Activated CD4-positive, alpha-beta T cell treated with anti-CD3 and anti-CD28 coated beads for 24 hours (primary cell): ENCODE measurements at regions not wholly inside any gene's neighbourhood (a gene's known extent, or its start where the extent isn't known, plus 50 kb on each side); places are given as distances from the start of the nearest gene placed in this dataset.

Source experiments
- DNase-seq, 2 donors: peaks; one replicate each; pipeline ENCODE4 v3.0.0-alpha.2; 2020; ENCODE audit warnings: low read depth in 2 of 2

GRCh38 chr7:52061666-52062065 is 745.1 kb upstream of the COBL start:
- no peak for DNase-seq

- no peak for DNase-seq
Measured at GRCh38 chr7:52053525-52053924, 736.9 kb upstream of the COBL start.

GRCh38 chr7:52030722-52031121 is 714.1 kb upstream of the COBL start:
- DNase-seq: no peak

- DNase-seq: no peak
Measured at GRCh38 chr7:52026140-52026539, 709.5 kb upstream of the COBL start.

- no peak for DNase-seq
Measured at GRCh38 chr7:52021343-52021742, 704.7 kb upstream of the COBL start.

- no peak for DNase-seq
Measured at GRCh38 chr7:52018680-52019054, 702.1 kb upstream of the COBL start.

DNA sequence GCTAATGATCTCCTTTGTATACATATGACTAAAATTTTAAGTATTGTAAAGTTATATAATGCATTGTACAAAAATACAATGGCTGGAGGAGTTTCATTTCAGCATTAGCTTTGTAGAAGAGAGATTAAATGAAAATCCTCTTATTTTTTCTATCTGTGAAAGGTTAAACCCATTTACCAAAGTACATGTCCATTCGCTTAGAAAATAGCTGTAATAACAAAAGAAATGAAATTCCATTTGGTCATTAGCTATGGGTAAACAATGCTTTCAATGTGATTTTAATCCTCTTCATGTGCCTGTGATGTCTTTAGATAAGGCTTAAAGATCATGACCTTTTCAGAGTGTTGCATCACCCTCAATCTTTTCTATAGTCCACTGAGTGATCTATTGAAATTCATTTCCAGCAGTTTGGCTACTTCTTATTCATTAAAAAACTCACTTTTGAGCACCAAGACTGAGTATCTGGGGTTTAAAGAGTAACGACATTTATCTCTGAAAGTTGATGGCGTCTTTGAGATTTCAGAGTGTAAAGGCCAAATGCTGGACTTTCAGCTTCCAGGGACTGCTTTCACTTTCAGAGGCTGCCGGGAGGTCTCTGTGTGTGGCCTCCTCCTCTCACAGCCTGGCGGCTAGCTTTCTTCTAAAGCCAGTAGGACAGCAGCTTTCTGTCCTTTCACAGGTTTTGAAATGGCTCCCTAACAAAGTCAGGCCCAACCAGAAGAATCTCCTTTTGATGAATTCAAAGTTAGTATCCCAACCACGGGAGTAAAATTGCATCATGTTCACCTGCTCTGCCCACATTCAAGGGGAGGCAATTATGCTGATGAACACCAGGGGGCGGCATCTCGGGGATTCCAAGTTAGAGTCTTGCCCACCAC is 701.4 kb upstream of the COBL start:
- no peak for DNase-seq

- no peak for DNase-seq
Measured at GRCh38 chr7:52009181-52009580, 692.6 kb upstream of the COBL start.

DNA sequence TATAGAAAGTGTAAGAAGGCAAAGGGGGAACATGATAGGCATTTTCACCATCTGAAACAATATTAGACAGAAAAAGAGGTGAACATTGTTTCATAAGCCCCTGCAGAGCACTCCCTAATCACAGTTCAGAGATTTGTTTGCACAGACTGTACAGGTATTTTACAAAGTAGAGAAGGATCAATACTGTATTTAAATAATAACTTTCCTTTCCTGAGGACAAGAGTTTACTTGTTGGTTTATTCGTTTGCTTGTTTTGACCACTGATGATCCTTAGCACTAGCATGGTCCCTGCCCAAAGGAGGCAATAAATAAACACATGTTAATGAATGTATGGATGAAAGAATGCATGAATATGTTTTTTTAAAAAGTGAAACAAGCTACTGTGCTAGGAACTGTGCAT is 690.1 kb upstream of the COBL start:
- DNase-seq: no peak

DNA sequence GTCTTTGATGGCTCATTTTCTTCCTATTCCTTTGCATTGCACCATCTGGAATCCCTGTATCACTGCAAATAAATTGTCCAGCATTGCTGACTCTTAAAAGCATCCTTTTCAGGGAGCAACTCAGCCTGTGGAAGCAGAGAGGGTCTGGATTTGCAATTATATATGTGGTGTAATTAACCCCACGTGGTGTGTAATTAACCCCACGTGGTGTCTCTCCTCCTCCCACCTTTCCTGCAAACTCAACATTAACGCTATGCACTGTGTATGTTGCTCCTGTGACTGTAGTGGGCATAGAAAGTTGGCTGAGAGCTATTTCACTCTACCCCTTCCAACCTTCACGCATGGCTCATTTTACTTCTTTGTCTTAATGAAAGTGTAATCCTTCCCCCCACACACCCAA is 689.0 kb upstream of the COBL start:
- no peak for DNase-seq

DNA sequence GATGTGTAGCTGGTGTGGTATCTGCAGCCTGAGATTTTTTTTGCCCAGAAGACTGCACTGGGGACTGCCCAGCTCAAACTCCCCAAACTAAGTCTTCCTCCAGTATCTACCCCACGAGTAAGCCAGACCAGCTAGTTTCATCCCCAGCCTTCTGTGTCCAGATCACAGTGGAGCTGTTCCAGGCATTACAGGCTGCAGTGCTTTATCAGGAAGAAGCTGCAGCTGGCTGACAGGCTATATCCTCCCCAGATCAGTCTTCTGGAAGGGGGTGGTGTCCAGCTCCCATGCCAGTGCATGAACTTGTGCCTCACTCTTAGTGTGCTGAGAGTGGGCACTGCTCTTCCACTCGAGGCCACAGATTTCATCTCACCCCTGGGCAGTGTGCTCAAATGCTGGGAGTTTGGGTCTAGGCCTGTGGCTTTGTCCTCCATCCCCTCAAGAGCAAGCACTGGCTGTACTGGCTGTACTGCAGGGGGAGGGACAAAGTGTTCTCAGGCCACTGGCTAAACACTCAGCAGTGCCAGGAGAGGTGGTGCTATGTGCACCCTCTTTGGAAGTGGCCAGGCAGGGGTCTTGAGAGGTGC is 679.1 kb upstream of the COBL start:
- no peak for DNase-seq

DNA sequence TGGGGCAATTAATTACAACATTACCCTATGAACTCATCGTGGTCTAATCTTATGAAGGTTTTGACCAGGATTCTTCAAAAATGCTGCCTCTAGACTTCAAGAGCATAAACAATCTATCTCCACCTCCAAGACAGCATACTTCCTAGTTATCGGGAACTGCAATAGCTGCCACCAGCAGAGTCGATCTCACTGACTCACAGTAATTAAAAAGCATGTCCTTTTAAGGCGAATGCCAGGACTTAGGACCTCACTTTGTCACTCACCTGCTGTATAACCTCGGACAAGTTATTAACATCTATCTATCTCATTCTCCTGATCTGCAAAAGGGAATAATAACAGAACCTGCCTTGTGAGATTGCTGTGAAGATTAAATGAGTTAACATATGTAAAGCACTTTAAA is 666.0 kb upstream of the COBL start:
- no peak for DNase-seq

GRCh38 chr7:51980812-51981211 is 664.2 kb upstream of the COBL start:
- no peak for DNase-seq

DNA sequence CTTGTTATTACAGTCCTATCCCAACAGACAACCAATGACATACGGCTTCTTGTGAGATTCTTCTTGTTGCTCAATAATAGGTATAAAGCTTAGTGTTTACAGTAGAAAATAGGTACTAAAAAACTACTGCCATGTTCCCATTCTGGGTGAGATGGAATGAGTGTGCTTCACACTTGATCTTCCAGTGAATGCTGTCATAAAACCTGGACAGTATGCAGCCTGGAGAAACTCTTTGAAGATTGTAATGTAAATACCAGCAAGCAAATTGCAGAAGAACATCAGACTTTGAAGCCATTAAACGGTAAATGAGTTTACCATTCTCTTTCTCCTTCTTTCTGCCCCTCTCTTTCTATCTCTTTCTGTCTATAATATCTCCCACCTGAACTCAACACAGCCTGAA is 663.7 kb upstream of the COBL start:
- no peak for DNase-seq

DNA sequence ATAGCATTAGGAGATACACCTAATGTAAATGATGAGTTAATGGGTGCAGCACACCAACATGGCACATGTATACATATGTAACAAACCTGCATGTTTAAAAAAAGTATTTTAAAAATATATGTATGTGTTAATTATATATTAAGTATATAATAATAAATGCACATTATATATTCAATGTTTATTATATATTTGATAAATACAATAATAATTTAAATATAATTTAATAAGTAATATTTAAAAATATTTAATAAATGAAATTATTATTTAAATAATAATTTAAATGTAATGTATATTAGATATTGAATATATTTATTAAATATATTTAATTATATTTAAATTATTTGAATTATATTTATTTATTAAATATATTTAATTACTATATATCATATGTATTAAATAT is 661.3 kb upstream of the COBL start:
- DNase-seq: no peak

DNA sequence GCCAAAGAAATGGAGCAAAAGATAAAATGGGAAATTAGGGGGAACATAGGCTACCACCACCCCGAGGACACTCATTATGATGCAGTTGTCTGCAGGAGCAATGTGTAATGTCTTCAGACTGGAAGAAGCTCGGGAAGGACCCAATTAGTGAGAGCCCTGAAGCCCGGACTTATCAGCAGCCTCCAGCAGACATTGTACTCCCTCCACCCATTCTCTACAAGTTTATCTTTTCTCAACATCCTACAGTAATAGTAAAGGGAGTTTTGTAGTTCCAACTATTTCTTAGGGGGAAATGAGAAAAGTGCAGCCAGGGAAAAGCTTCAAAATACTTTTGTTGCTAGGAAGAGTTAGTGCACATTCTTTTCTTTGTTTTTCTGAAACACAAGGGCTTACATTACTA is 657.3 kb upstream of the COBL start:
- no peak for DNase-seq

GRCh38 chr7:51973071-51973470 is 656.5 kb upstream of the COBL start:
- no peak for DNase-seq

DNA sequence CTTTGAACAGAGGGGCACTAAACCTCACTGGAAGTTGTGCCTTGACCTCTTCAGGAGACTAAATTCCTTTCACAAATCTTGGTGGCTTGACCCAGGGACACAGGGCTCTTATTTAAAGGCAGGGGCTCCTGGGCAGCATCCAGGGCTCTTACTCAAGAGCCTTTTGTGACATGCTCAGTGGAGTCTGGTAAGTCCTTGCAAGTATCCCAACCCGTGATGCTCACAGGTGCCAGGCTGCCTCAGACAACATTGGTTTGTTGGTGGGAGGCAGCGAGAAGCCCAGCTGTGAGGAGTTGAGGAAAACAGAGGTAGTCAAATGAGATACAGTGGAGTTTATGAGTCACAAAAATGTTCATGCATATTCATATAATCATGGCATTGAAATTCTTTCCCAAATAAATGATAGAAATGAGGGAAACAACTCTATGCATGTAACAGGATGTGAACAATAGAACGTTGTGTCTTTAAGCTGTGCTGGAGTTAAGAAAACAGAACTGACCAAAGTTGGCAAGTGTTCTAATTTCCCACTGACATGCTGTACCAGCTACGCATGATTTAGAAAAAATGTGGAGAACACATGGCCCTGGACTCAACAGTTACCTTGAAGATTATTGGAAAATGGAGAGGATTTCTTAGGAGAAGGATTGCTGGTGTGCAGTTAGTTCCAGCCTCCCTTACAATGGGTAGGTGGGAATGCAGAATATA is 654.5 kb upstream of the COBL start:
- no peak for DNase-seq

DNA sequence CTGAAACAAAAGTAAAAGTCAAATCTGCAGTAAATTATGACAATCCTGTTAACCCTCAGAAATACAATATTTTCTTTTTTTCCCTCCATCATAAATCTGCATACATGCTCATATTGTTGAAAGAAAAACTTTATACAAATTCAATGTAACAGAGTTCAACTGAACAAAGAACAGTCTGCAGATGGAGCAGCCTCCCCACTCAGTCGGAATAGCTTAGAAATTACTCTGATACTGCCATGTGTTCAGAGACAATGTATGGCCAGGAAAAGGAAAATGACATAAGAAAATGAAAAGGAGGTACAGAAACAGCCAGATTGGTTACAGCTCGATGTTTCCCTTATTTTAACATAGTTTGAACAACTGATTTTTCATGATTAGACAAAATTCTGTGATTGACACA is 651.9 kb upstream of the COBL start:
- no peak for DNase-seq

DNA sequence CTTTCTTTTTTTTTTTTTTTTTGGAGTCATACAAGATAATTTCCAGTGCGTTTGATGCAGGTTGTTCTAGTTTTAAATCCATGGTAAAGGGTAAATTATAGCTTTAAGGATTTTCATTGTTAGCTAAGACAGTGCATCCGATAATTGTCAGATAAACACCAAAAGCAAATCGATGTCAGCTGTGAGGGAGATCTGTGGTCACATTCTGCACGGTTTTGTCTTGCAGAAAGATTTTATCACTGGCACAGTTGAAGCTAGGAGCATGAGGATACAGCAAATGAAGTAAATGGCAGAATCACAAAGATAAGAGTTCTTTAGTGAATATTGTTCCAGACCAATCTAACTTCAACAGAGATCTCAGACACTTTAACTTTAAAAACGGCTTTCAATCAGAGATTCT is 648.8 kb upstream of the COBL start:
- no peak for DNase-seq

DNA sequence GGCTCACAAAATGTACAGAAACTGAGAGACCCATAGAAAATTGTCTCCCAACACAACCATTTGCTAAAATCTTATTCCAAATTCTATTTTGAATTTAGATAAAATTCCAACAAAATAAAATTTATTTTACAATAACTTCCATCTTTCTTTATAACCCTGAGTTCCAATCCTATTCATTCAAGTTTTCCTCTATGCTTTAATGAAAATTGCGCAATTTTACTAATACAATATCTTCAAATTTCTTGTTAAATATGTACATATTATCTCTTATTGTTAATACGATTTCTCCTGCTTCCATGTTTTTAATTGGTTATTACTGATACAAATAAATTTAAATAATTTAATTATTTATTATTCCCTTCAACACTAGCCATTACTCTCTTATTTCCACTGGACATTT is 645.2 kb upstream of the COBL start:
- DNase-seq: no peak

- DNase-seq: no peak
Measured at GRCh38 chr7:51950813-51951212, 634.2 kb upstream of the COBL start.
